MM.1S (cell line): ENCODE measurements at regions not wholly inside any gene's neighbourhood (a gene's known extent, or its start where the extent isn't known, plus 50 kb on each side); places are given as distances from the start of the nearest gene placed in this dataset.

Experiments
- DNase-seq: peaks from one replicate; pipeline ENCODE4 v3.0.0-alpha.2; 2015
- H2AFZ ChIP-seq: fragments of 300-600 bp; sonication (generic); 2 replicates; pipeline ENCODE4 v1.6.0; 2016; ENCODE audit warnings: antibody characterized with exemption, low read length
- H3F3A ChIP-seq: fragments of 300-600 bp; sonication (generic); 2 replicates; pipeline ENCODE4 v1.6.1; 2016; ENCODE audit warnings: mild to moderate bottlenecking, antibody characterized with exemption, low read length, moderate library complexity, mixed read lengths; ENCODE audit not compliant: insufficient read depth
- H3K27ac ChIP-seq: fragments of 300-600 bp; sonication (generic); 2 replicates; pipeline ENCODE4 v1.5.1; 2016; ENCODE audit warnings: mild to moderate bottlenecking, low read length
- H3K27me3 ChIP-seq: fragments of 300-600 bp; sonication (generic); replicated peaks from 2 replicates; pipeline ENCODE4 v1.6.0; 2016; ENCODE audit warnings: low read length; ENCODE audit not compliant: insufficient read depth
- H3K36me3 ChIP-seq: fragments of 300-600 bp; sonication (generic); replicated peaks from 2 replicates; pipeline ENCODE4 v1.6.1; 2016; ENCODE audit warnings: mild to moderate bottlenecking, low read length, mixed read lengths; ENCODE audit not compliant: insufficient read depth
- H3K4me1 ChIP-seq: fragments of 300-600 bp; sonication (generic); 2 replicates; pipeline ENCODE4 v1.6.1; 2016; ENCODE audit warnings: low read length, mixed read lengths
- H3K4me2 ChIP-seq: fragments of 300-600 bp; sonication (generic); 2 replicates; pipeline ENCODE4 v1.6.0; 2016; ENCODE audit warnings: low read depth, low read length
- H3K4me3 ChIP-seq: fragments of 300-600 bp; sonication (generic); 2 replicates; pipeline ENCODE4 v1.5.1; 2016; ENCODE audit warnings: low read length, mixed read lengths
- H3K79me2 ChIP-seq: fragments of 300-600 bp; sonication (generic); 2 replicates; pipeline ENCODE4 v1.6.1; 2016; ENCODE audit warnings: mixed run types, low read length, mixed read lengths
- H3K9ac ChIP-seq: fragments of 300-600 bp; sonication (generic); 2 replicates; pipeline ENCODE4 v1.6.1; 2016; ENCODE audit warnings: low read length, mixed read lengths
- H3K9me2 ChIP-seq: fragments of 300-600 bp; sonication (generic); replicated peaks from 2 replicates; pipeline ENCODE4 v1.6.1; 2016; ENCODE audit warnings: mild to moderate bottlenecking, low read length, mixed read lengths; ENCODE audit not compliant: insufficient read depth
- H3K9me3 ChIP-seq: fragments of 300-600 bp; sonication (generic); replicated peaks from 2 replicates; pipeline ENCODE4 v1.6.1; 2016; ENCODE audit warnings: mild to moderate bottlenecking, low read length, mixed read lengths; ENCODE audit not compliant: insufficient read depth
- H4K20me1 ChIP-seq: fragments of 300-600 bp; sonication (generic); 2 replicates; pipeline ENCODE4 v1.6.1; 2016; ENCODE audit warnings: mild to moderate bottlenecking, low read length, moderate library complexity, mixed read lengths; ENCODE audit not compliant: insufficient read depth
- CTCF ChIP-seq: fragments of 300-600 bp; sonication (generic); IDR thresholded peaks from 2 replicates; pipeline ENCODE4 v1.5.1; 2016; ENCODE audit warnings: antibody characterized with exemption, low read length, mixed read lengths
- EZH2 ChIP-seq: fragments of 300-600 bp; sonication (generic); optimal IDR thresholded peaks from 2 replicates; pipeline ENCODE3; 2017; ENCODE audit warnings: low read depth, mild to moderate bottlenecking, antibody characterized with exemption, low read length, mixed read lengths
- EZH2phosphoT487 ChIP-seq: fragments of 300-600 bp; sonication (generic); IDR thresholded peaks from 2 replicates; pipeline ENCODE4 v1.6.1; 2018; ENCODE audit warnings: antibody characterized with exemption, low read length

GRCh38 chr9:740221-740620 is 101.3 kb upstream of the DMRT1 start:
- Histone ChIP-seq H3F3A (no peaks in the 10 kb centered on the region), H3K27ac (no peak overlapping the region), H3K9me2 (no peaks in the 10 kb centered on the region), H3K27me3 (no peaks in the 10 kb centered on the region), H3K4me3 (no peak overlapping the region), H3K79me2 (no peaks in the 10 kb centered on the region), H2AFZ (no peak overlapping the region), H3K9me3 (no peaks in the 10 kb centered on the region), H3K4me2 (no peak overlapping the region), H3K36me3 (peaks cover 12% of the 10 kb centered on the region; the same call in 1 of the 2 replicates), H4K20me1 (no peaks in the 10 kb centered on the region), H3K4me1 (no peaks in the 10 kb centered on the region), H3K9ac (no peak overlapping the region)
- TF ChIP-seq CTCF: no peak
- TF ChIP-seq EZH2phosphoT487: no peak
- no peak for TF ChIP-seq EZH2
- no peak for DNase-seq

GRCh38 chr9:742104-742503 is 99.4 kb upstream of the DMRT1 start:
- Histone ChIP-seq H4K20me1 (no peaks in the 10 kb centered on the region), H3K9me2 (no peaks in the 10 kb centered on the region), H3K27ac (no peak overlapping the region), H3F3A (no peaks in the 10 kb centered on the region), H3K36me3 (peaks cover 12% of the 10 kb centered on the region; the same call in 1 of the 2 replicates), H3K4me1 (no peaks in the 10 kb centered on the region), H3K79me2 (no peaks in the 10 kb centered on the region), H3K9me3 (no peaks in the 10 kb centered on the region), H3K4me2 (no peak overlapping the region), H2AFZ (no peak overlapping the region), H3K9ac (no peak overlapping the region), H3K27me3 (no peaks in the 10 kb centered on the region), H3K4me3 (no peak overlapping the region)
- TF ChIP-seq EZH2: no peak
- no peak for TF ChIP-seq EZH2phosphoT487
- no peak for TF ChIP-seq CTCF
- DNase-seq: no peak

GRCh38 chr9:742914-743589 is 98.4 kb upstream of the DMRT1 start:
- no peak overlapping the region for H3K4me3 ChIP-seq
- no peak overlapping the region for H2AFZ ChIP-seq
- no peak overlapping the region for H3K4me2 ChIP-seq
- no peaks in the 10 kb centered on the region for H3K9me3 ChIP-seq
- no peak for TF ChIP-seq EZH2phosphoT487
- TF ChIP-seq CTCF: no peak
- no peak for TF ChIP-seq EZH2
- no peaks in the 10 kb centered on the region for H3F3A ChIP-seq
- no peaks in the 10 kb centered on the region for H3K79me2 ChIP-seq
- H3K27ac ChIP-seq: no peak overlapping the region
- H4K20me1 ChIP-seq: no peaks in the 10 kb centered on the region
- H3K27me3 ChIP-seq: no peaks in the 10 kb centered on the region
- H3K36me3 ChIP-seq: peaks cover 12% of the 10 kb centered on the region; the same call in 1 of the 2 replicates
- no peaks in the 10 kb centered on the region for H3K9me2 ChIP-seq
- DNase-seq: no peak
- no peak overlapping the region for H3K9ac ChIP-seq
- no peaks in the 10 kb centered on the region for H3K4me1 ChIP-seq
